Parathyroid adenoma (tissue), 2 donors: ENCODE measurements at regions not wholly inside any gene's neighbourhood (a gene's known extent, or its start where the extent isn't known, plus 50 kb on each side); places are given as distances from the start of the nearest gene placed in this dataset.

Experiments
- H2AFZ ChIP-seq: fragments of 300-600 bp; sonication (generic); one replicate; pipeline ENCODE4 v1.7.0; 2017; ENCODE audit warnings: antibody characterized with exemption, mild to moderate bottlenecking
- H3K27ac ChIP-seq: fragments of 300-600 bp; sonication (generic); one replicate; pipeline ENCODE4 v1.7.0; 2017
- H3K27me3 ChIP-seq: fragments of 300-600 bp; sonication (generic); one replicate; pipeline ENCODE4 v1.7.0; 2017; ENCODE audit warnings: low read length; ENCODE audit not compliant: control insufficient read depth, insufficient read depth
- H3K36me3 ChIP-seq: fragments of 300-600 bp; sonication (generic); one replicate; pipeline ENCODE4 v1.7.0; 2017; ENCODE audit warnings: low read length; ENCODE audit not compliant: control insufficient read depth, insufficient read depth
- H3K4me1 ChIP-seq: fragments of 300-600 bp; sonication (generic); one replicate; pipeline ENCODE4 v1.7.0; 2017; ENCODE audit warnings: control low read depth
- H3K4me2 ChIP-seq: fragments of 300-600 bp; sonication (generic); one replicate; pipeline ENCODE4 v1.7.0; 2017; ENCODE audit warnings: low read length
- H3K4me3 ChIP-seq: fragments of 300-600 bp; sonication (generic); one replicate; pipeline ENCODE4 v1.7.0; 2017; ENCODE audit warnings: low read depth, low read length
- H3K79me2 ChIP-seq: fragments of 300-600 bp; sonication (generic); one replicate; pipeline ENCODE4 v1.7.0; 2017; ENCODE audit warnings: control low read depth
- H3K9ac ChIP-seq: fragments of 300-600 bp; sonication (generic); one replicate; pipeline ENCODE4 v1.7.0; 2017; ENCODE audit warnings: mild to moderate bottlenecking
- H3K9me3 ChIP-seq: fragments of 300-600 bp; sonication (generic); one replicate; pipeline ENCODE4 v1.7.0; 2017; ENCODE audit warnings: low read length; ENCODE audit not compliant: control insufficient read depth
- TF ChIP-seq, protein P1 (sequence below): fragments of 300-600 bp; sonication (generic); IDR thresholded peaks from one replicate; pipeline ENCODE4 v1.7.0; 2017; ENCODE audit warnings: antibody characterized with exemption, mild to moderate bottlenecking
- donor health status: primary hyperparathyroidism.

DNA sequence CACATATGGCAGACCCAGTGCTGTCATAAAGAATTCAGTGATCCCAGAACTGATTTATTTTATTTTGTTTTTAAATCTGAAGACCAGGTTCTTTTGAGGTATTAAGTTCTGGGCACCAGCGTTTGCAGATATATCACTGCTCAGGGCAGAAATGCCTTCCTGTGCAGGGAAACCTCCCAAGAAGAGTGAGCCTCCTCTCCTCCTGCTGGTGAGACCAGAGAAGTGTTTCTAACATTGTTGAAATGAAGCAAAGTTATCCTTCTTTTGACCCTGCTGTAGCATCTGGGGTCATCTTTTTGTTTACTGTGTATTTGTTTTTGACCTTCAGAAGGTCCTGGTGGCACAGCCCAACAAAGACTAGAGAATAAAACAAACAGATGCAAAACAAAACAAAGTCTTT, 94.0 kb downstream of the AQP4 start:
- no peak overlapping the region for H2AFZ ChIP-seq
- no peak overlapping the region for H3K9ac ChIP-seq
- no peaks in the 10 kb centered on the region for H3K79me2 ChIP-seq
- no peaks in the 10 kb centered on the region for H3K36me3 ChIP-seq
- no peak overlapping the region for H3K4me2 ChIP-seq
- TF ChIP-seq, protein P1, sequence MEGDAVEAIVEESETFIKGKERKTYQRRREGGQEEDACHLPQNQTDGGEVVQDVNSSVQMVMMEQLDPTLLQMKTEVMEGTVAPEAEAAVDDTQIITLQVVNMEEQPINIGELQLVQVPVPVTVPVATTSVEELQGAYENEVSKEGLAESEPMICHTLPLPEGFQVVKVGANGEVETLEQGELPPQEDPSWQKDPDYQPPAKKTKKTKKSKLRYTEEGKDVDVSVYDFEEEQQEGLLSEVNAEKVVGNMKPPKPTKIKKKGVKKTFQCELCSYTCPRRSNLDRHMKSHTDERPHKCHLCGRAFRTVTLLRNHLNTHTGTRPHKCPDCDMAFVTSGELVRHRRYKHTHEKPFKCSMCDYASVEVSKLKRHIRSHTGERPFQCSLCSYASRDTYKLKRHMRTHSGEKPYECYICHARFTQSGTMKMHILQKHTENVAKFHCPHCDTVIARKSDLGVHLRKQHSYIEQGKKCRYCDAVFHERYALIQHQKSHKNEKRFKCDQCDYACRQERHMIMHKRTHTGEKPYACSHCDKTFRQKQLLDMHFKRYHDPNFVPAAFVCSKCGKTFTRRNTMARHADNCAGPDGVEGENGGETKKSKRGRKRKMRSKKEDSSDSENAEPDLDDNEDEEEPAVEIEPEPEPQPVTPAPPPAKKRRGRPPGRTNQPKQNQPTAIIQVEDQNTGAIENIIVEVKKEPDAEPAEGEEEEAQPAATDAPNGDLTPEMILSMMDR = no peak
- H3K27ac ChIP-seq = no peak overlapping the region
- no peaks in the 10 kb centered on the region for H3K9me3 ChIP-seq
- no peaks in the 10 kb centered on the region for H3K27me3 ChIP-seq
- H3K4me3 ChIP-seq = no peak overlapping the region
- no peaks in the 10 kb centered on the region for H3K4me1 ChIP-seq

DNA sequence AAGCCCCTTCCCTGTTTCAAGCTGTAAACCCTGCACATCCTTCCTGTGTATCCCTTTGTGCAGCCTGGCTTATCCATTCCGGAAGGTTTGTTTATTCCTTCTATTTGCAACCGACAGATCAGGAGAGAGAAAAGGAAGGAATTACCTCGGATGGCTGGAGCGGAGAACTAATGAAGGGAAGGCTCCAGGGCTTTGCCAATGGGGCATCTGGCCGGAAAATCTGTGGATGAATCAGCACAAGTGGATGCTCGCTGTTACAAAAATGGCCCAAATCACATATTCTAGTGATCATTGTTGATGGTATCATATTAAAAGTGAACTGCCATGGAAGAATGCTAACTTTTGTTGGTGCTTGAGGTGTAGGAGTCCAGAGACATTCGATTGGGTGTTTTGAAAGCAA, 97.1 kb downstream of the AQP4 start:
- Histone ChIP-seq H3K4me3 (no peak overlapping the region), H3K4me1 (no peaks in the 10 kb centered on the region), H2AFZ (no peak overlapping the region), H3K79me2 (no peaks in the 10 kb centered on the region), H3K27ac (no peak overlapping the region), H3K36me3 (no peaks in the 10 kb centered on the region), H3K9ac (no peak overlapping the region), H3K9me3 (no peaks in the 10 kb centered on the region), H3K27me3 (no peaks in the 10 kb centered on the region), H3K4me2 (no peak overlapping the region)
- TF ChIP-seq, protein P1 = no peak

DNA sequence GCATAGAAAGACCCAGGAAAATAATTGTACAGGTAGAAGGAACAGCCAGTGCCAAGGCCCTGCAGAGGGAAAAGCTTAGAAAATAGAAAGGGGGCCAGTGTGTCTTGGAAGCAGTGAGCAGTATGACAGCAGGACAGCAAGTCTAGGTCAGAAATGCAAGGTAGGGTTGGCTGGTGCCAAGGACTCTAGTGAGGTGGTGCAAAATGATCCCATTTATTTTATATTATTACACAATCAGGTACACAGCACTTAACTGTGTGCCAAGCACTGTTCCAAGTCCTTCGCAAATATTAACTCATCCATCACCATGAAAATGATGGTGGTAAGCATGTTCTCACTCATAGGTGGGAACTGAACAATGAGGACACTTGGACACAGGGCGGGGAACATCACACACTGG, 100.0 kb downstream of the AQP4 start:
- H3K27me3 ChIP-seq = no peaks in the 10 kb centered on the region
- H3K4me3 ChIP-seq = no peak overlapping the region
- no peaks in the 10 kb centered on the region for H3K4me1 ChIP-seq
- H3K9me3 ChIP-seq = no peaks in the 10 kb centered on the region
- no peak overlapping the region for H2AFZ ChIP-seq
- H3K27ac ChIP-seq = no peak overlapping the region
- H3K36me3 ChIP-seq = no peaks in the 10 kb centered on the region
- H3K79me2 ChIP-seq = no peaks in the 10 kb centered on the region
- H3K4me2 ChIP-seq = no peak overlapping the region
- no peak overlapping the region for H3K9ac ChIP-seq
- TF ChIP-seq, protein P1 = no peak

DNA sequence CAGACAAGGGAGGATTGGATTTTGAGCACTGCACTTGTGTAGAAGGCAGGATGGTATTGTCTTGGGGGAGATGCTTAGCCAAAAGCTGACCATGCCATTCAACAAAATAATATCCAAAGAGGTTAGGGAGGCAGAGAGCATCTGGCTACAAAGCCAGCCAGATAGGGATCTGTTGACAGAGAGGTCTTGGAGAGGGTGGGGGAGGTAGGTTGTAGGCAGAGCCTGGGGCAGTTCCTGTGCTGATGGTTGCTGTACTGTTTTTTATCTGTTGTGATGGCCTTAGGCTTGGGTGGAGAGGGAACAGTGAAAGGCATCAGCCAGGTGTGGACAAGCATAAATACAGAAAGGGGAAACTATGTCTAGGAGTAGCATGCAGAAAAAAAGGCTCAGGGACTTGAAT, 100.9 kb downstream of the AQP4 start:
- Histone ChIP-seq H3K4me3 (no peak overlapping the region), H3K9me3 (no peaks in the 10 kb centered on the region)

DNA sequence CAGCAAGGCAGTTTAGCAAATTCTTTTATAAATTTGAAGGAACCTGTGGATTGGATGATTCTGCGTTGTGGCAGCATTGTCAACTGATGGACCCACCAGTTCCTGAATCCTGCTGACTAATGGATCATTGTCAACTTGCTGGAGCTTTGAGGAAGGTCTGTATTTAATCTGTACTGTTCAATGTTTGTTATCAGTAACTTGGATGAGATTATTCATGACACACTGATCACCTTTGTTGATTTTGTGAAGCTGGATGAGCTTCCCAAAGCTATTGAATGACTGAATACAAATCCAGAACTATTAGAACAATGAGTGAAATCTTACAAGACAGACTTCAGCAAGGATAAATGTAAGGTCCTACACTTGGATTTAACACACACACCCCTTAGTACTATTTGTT, 101.3 kb downstream of the AQP4 start:
- Histone ChIP-seq H3K4me3 (no peak overlapping the region), H3K36me3 (no peaks in the 10 kb centered on the region), H3K9me3 (no peaks in the 10 kb centered on the region), H3K27ac (no peak overlapping the region), H3K9ac (no peak overlapping the region), H3K4me1 (no peaks in the 10 kb centered on the region), H3K27me3 (no peaks in the 10 kb centered on the region), H3K79me2 (no peaks in the 10 kb centered on the region), H2AFZ (no peak overlapping the region), H3K4me2 (no peak overlapping the region)
- TF ChIP-seq, protein P1 = no peak

More for the DNA sequence above, 100.9 kb downstream of the AQP4 start:
- H3K27me3 ChIP-seq = no peaks in the 10 kb centered on the region
- H3K79me2 ChIP-seq = no peaks in the 10 kb centered on the region
- H3K4me2 ChIP-seq = no peak overlapping the region
- no peak overlapping the region for H3K9ac ChIP-seq
- no peak overlapping the region for H3K27ac ChIP-seq
- H3K36me3 ChIP-seq = no peaks in the 10 kb centered on the region
- H2AFZ ChIP-seq = no peak overlapping the region
- TF ChIP-seq, protein P1 = no peak
- H3K4me1 ChIP-seq = no peaks in the 10 kb centered on the region
